ENCODE measurements at regions not wholly inside any gene's neighbourhood (a gene's known extent, or its start where the extent isn't known, plus 50 kb on each side); places are given as distances from the start of the nearest gene placed in this dataset.
"Not testable (repeated sequence)": the region's sequence is repeated elsewhere in the genome, so short reads cannot be mapped to it uniquely, and the experiment has no call there.

- Histone ChIP-seq H2AFZ (ENCODE audit: low read length) (no peak overlapping the region), H3K4me2 (ENCODE audit: insufficient read depth, low read length) (no peak overlapping the region), H3K27ac (ENCODE audit: low read depth, low read length) (no peak overlapping the region), H3K79me2 (ENCODE audit: insufficient read depth, low read length) (no peaks in the 10 kb centered on the region), H3K4me1 (ENCODE audit: insufficient read depth, low read length) (peaks cover 14% of the 10 kb centered on the region), H3K4me3 (ENCODE audit: insufficient read depth, low read length) (no peak overlapping the region), H4K20me1 (ENCODE audit: insufficient read depth, low read length) (no peaks in the 10 kb centered on the region), H3K36me3 (ENCODE audit: insufficient read depth, low read length) (no peaks in the 10 kb centered on the region), H3K27me3 (ENCODE audit: insufficient read depth, low read length) (no peaks in the 10 kb centered on the region), H3K9me3 (ENCODE audit: low read depth, low read length) (no peaks in the 10 kb centered on the region)
- DNase-seq (ENCODE audit: insufficient read length, low spot score, missing footprints), result no peak
- no peak for TF ChIP-seq CTCF (IDR thresholded peaks at IDR 0.05; ENCODE audit: extremely low read depth, low read depth, low read length)
Observed at GRCh38 chr1:183739082-183739481, 65.8 kb upstream of the RGL1 start.

- not testable (repeated sequence) for H3K4me3 ChIP-seq (ENCODE audit: insufficient read depth, low read length); H3K4me2 ChIP-seq (ENCODE audit: insufficient read depth, low read length); H3K79me2 ChIP-seq (ENCODE audit: insufficient read depth, low read length); H4K20me1 ChIP-seq (ENCODE audit: insufficient read depth, low read length); H3K9me3 ChIP-seq (ENCODE audit: low read depth, low read length); DNase-seq (ENCODE audit: insufficient read length, low spot score, missing footprints); H3K36me3 ChIP-seq (ENCODE audit: insufficient read depth, low read length); H3K27ac ChIP-seq (ENCODE audit: low read depth, low read length); H2AFZ ChIP-seq (ENCODE audit: low read length); H3K27me3 ChIP-seq (ENCODE audit: insufficient read depth, low read length)
- H3K4me1 ChIP-seq (ENCODE audit: insufficient read depth, low read length), result peaks cover 14% of the 10 kb centered on the region
Observed at GRCh38 chr1:183737916-183738315, 67.0 kb upstream of the RGL1 start.

- Histone ChIP-seq H4K20me1 (ENCODE audit: insufficient read depth, low read length) (no peaks in the 10 kb centered on the region), H2AFZ (ENCODE audit: low read length) (no peak overlapping the region), H3K9me3 (ENCODE audit: low read depth, low read length) (no peaks in the 10 kb centered on the region), H3K4me2 (ENCODE audit: insufficient read depth, low read length) (no peak overlapping the region), H3K36me3 (ENCODE audit: insufficient read depth, low read length) (no peaks in the 10 kb centered on the region), H3K4me3 (ENCODE audit: insufficient read depth, low read length) (no peak overlapping the region), H3K27me3 (ENCODE audit: insufficient read depth, low read length) (no peaks in the 10 kb centered on the region), H3K27ac (ENCODE audit: low read depth, low read length) (no peak overlapping the region), H3K79me2 (ENCODE audit: insufficient read depth, low read length) (no peaks in the 10 kb centered on the region), H3K4me1 (ENCODE audit: insufficient read depth, low read length) (peaks cover 14% of the 10 kb centered on the region)
- TF ChIP-seq CTCF (IDR thresholded peaks at IDR 0.05; ENCODE audit: extremely low read depth, low read depth, low read length), result no peak
- DNase-seq (ENCODE audit: insufficient read length, low spot score, missing footprints), result no peak
Observed at GRCh38 chr1:183736343-183736742, 68.6 kb upstream of the RGL1 start.

- H4K20me1 ChIP-seq (ENCODE audit: insufficient read depth, low read length), result no peaks in the 10 kb centered on the region
- no peaks in the 10 kb centered on the region for H3K79me2 ChIP-seq (ENCODE audit: insufficient read depth, low read length)
- peak overlapping the region; percentile 50 for H3K4me2 ChIP-seq (ENCODE audit: insufficient read depth, low read length)
- no peak overlapping the region for H2AFZ ChIP-seq (ENCODE audit: low read length)
- H3K9me3 ChIP-seq (ENCODE audit: low read depth, low read length), result no peaks in the 10 kb centered on the region
- TF ChIP-seq CTCF (IDR thresholded peaks at IDR 0.05; ENCODE audit: extremely low read depth, low read depth, low read length), result no peak
- H3K36me3 ChIP-seq (ENCODE audit: insufficient read depth, low read length), result no peaks in the 10 kb centered on the region
- H3K27me3 ChIP-seq (ENCODE audit: insufficient read depth, low read length), result no peaks in the 10 kb centered on the region
- DNase-seq (ENCODE audit: insufficient read length, low spot score, missing footprints), result no peak
- H3K4me1 ChIP-seq (ENCODE audit: insufficient read depth, low read length), result peaks cover 14% of the 10 kb centered on the region
- H3K27ac ChIP-seq (ENCODE audit: low read depth, low read length), result no peak overlapping the region
- no peak overlapping the region for H3K4me3 ChIP-seq (ENCODE audit: insufficient read depth, low read length)
Observed at GRCh38 chr1:183735069-183735860, 69.7 kb upstream of the RGL1 start.
